LNCAP (cell line): ENCODE measurements at regions not wholly inside any gene's neighbourhood (a gene's known extent, or its start where the extent isn't known, plus 50 kb on each side); places are given as distances from the start of the nearest gene placed in this dataset.

Source experiments
- TF ChIP-seq, protein P1 (sequence below): fragments of 450-650 bp; IDR thresholded peaks from 2 replicates; pipeline ENCODE4 v1.5.1; 2017; ENCODE audit warnings: mild to moderate bottlenecking

GRCh38 chr10:113422371-113422770, 130.5 kb upstream of the HABP2 start:
- TF ChIP-seq, protein P1, sequence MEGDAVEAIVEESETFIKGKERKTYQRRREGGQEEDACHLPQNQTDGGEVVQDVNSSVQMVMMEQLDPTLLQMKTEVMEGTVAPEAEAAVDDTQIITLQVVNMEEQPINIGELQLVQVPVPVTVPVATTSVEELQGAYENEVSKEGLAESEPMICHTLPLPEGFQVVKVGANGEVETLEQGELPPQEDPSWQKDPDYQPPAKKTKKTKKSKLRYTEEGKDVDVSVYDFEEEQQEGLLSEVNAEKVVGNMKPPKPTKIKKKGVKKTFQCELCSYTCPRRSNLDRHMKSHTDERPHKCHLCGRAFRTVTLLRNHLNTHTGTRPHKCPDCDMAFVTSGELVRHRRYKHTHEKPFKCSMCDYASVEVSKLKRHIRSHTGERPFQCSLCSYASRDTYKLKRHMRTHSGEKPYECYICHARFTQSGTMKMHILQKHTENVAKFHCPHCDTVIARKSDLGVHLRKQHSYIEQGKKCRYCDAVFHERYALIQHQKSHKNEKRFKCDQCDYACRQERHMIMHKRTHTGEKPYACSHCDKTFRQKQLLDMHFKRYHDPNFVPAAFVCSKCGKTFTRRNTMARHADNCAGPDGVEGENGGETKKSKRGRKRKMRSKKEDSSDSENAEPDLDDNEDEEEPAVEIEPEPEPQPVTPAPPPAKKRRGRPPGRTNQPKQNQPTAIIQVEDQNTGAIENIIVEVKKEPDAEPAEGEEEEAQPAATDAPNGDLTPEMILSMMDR, result no peak

DNA sequence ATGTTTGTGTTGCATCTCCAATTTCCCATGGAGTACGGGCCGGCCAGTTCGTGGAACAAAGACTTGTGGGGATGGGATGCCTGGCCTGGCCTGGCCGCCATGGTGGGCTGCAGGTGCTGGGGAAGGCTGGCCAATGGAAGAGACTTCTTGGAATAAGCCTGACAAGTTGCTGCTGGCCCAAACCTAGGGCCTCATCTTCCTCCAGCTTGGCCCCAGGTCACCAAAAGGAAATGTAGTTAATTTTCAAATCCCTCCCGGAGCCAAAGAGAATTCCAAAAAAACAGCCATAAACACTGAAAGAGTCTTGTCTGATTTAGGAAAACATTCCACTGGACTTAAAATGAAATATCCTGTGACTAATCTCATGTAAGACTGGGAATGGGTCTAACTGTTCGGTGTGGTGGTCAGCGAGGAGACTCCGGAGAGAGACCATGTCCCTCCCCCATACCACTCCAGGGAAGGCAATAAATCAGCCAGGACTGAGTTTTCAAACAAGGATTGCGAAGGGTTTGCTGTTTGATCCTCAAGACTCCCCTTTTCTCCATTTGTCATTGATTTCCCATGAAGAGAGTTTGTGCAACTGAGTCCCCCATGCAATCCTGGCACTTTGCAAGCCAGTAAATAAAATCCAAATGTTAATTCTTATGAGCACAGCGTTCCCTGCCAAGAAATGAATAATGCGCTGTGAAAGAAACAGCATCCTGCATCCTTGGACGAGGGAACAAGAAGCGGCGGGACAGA, 128.7 kb upstream of the HABP2 start:
- TF ChIP-seq, protein P1, result no peak

DNA sequence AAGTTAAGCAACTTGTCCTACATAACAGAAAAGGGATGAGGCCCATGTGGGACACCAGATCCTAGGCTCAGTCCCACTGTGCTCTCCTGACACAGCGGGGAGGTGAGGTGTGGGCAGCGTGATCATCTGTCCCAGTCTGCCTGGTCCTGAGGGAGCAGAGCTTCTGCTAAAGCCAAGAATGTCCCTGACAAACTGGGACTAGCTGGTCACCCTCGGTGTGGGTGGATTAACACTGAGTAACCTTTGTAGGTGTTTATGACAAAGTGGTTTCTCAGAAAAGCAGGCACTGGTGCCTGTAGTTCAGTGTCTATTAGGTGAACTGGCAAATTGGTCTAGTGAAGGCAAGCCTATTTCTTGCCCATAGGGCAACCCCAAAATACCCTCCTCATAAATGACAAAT, 127.8 kb upstream of the HABP2 start:
- TF ChIP-seq, protein P1, result no peak

DNA sequence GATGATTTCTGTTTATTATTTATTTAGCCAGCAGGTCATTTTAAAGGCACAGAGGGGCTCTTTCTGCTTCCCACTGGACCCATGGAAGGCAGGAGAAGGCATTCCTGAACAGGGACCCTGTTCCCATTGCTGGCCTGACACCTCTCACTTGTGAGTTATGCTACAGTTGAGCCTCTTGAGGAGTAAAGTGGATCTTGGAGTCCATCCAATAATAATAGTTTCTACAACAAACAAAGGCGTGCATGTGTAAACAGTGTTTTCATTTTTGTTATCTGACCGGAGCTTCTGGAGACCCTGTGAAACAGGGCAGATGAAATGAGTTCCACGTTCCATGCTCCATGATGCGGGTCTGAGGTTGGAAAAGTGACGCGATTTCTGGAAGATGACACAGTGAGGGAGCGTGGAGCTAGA, 127.3 kb upstream of the HABP2 start:
- TF ChIP-seq, protein P1, result no peak

DNA sequence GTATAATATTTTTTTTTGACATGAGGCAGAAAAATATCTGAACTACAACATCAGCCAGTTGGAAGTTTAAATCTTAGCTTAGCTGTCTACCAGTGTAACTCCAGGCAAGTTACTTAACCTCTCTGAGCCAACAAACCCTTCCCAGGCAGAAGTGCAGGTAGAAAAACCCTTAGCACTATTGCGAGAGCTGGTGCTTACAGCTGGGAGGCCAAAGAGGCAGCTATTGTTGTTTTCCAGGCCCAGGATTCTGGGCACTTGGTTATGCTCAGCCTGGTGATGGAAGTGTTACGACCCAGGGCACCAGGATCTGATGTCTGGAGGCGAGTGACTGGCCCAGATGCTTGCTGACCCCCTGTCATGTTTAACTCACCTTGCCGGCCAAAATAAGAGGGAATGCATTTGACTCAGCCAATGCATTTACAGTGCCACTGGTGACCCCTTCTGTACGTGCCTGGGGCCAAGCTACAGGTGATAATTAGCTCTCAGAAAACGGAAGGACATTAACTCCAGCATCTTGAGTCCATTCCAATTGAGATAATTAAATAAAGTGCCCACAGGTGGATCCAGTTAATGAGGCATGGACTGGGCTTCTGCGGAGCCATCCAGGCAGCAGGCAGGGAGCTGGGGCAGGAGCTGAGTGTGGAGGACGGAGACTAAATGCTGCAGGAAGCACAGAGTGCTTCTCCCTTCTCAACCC, 126.5 kb upstream of the HABP2 start:
- TF ChIP-seq, protein P1, result no peak

- TF ChIP-seq, protein P1, result no peak
These were observed 125.6 kb upstream of the HABP2 start for GRCh38 chr10:113427236-113427735.

- TF ChIP-seq, protein P1, result no peak
These were observed 124.9 kb upstream of the HABP2 start for GRCh38 chr10:113427811-113428558.
